PC-9 (cell line): ENCODE measurements at regions not wholly inside any gene's neighbourhood (a gene's known extent, or its start where the extent isn't known, plus 50 kb on each side); places are given as distances from the start of the nearest gene placed in this dataset.

Experiments
- BruUV-seq: library from RNA; stranded (reverse); fragments of 400-500 nt; replicated peaks from 2 replicates; lab custom pipeline; 2021; lab: Mats Ljungman, UMichigan
- CTCF ChIA-PET: fragments of 300-600 bp; sonication (Branson Sonifier 250); formaldehyde crosslinking; loops from one replicate; lab custom pipeline; 2022; ENCODE audit warnings: antibody characterized with exemption; lab: Charles Lee
- POLR2A ChIA-PET: fragments of 300-600 bp; sonication (Branson Sonifier 250); formaldehyde crosslinking; loops from one replicate; lab custom pipeline; 2022; ENCODE audit warnings: antibody characterized with exemption; ENCODE audit not compliant: unreplicated experiment; lab: Charles Lee
- DNase-seq, 2 experiments: peaks; one replicate each; pipeline versions ENCODE4 v3.0.0 to v3.0.0-alpha.2; 2015 to 2022; ENCODE audit warnings: mixed read lengths in 1 of 2
- H2AFZ ChIP-seq: fragments of 200-600 bp; sonication (generic); 2 replicates; pipeline ENCODE4 v1.8.1; 2017; ENCODE audit warnings: antibody characterized with exemption
- H3F3A ChIP-seq: fragments of 200-600 bp; sonication (generic); 2 replicates; pipeline ENCODE4 v1.8.1; 2017; ENCODE audit warnings: antibody characterized with exemption, mild to moderate bottlenecking, low read depth; ENCODE audit not compliant: insufficient read depth
- H3K27ac ChIP-seq: fragments of 200-600 bp; sonication (generic); 2 replicates; pipeline ENCODE4 v1.6.1; 2016; ENCODE audit warnings: mixed run types
- H3K27me3 ChIP-seq: fragments of 200-600 bp; sonication (generic); 2 replicates; pipeline ENCODE4 v1.6.1; 2016; ENCODE audit warnings: low read depth, mixed run types; ENCODE audit not compliant: insufficient read depth
- H3K36me3 ChIP-seq: fragments of 200-600 bp; sonication (generic); 2 replicates; pipeline ENCODE4 v1.6.1; 2016; ENCODE audit warnings: low read depth, mixed run types
- H3K4me1 ChIP-seq: fragments of 200-600 bp; sonication (generic); replicated peaks from 2 replicates; pipeline ENCODE4 v1.6.1; 2016; ENCODE audit warnings: mixed run types; ENCODE audit not compliant: insufficient read depth
- H3K4me2 ChIP-seq: fragments of 200-600 bp; sonication (generic); 2 replicates; pipeline ENCODE4 v1.6.1; 2017; ENCODE audit warnings: mixed run types
- H3K4me3 ChIP-seq: fragments of 200-600 bp; sonication (generic); 2 replicates; pipeline ENCODE4 v1.6.1; 2016; ENCODE audit warnings: mixed run types
- H3K79me2 ChIP-seq: fragments of 200-600 bp; sonication (generic); 2 replicates; pipeline ENCODE4 v1.6.1; 2017; ENCODE audit warnings: low read depth, mixed run types
- H3K9me2 ChIP-seq: fragments of 200-600 bp; sonication (generic); 2 replicates; pipeline ENCODE4 v1.8.1; 2017; ENCODE audit warnings: mild to moderate bottlenecking; ENCODE audit not compliant: insufficient read depth
- H3K9me3 ChIP-seq: fragments of 200-600 bp; sonication (generic); 2 replicates; pipeline ENCODE4 v1.8.1; 2016; ENCODE audit warnings: low read depth; ENCODE audit not compliant: insufficient read depth
- H4K20me1 ChIP-seq: fragments of 200-600 bp; sonication (generic); 2 replicates; pipeline ENCODE4 v1.8.1; 2017; ENCODE audit not compliant: insufficient read depth
- EZH2 ChIP-seq: fragments of 200-600 bp; sonication (generic); IDR thresholded peaks from 2 replicates; pipeline ENCODE4 v1.8.0; 2017; ENCODE audit warnings: antibody characterized with exemption, low read depth
- intact Hi-C: fragments of 100-400 bp; cut with micrococcal nuclease; formaldehyde crosslinking; loops from one replicate; pipeline ENCODE4 v1.10.0; 2022; ENCODE audit not compliant: unreplicated experiment
- TF ChIP-seq, protein P1 (sequence below): fragments of 200-600 bp; sonication (generic); conservative IDR thresholded peaks from 2 replicates; pipeline ENCODE4 v1.6.1; 2017; ENCODE audit warnings: mixed run types, antibody characterized with exemption, mild to moderate bottlenecking, moderate library complexity

DNA sequence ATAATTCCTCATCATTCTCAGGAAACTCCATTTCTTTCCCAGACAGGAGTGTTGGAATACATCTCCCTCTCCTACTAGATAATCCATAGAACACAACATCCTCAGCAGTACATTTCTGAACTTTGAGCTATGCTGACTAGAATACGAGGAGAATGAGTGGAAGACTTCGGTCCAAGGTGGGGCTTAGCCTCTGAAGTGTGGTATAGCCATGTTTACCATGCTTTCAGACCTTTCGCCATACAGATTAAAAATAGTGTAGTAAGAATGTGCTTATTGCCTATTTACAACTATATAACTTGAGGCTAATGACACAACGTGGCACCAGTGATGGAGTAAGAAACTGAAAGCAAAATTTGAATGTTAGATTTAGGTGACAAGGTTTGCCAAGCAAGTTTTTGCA is 184.5 kb upstream of the KRR1 start:
- H3K4me1 ChIP-seq: no peaks in the 10 kb centered on the region
- H3K4me2 ChIP-seq: no peak overlapping the region
- no TSS peak for BruUV-seq
- H3K9me3 ChIP-seq: no peaks in the 10 kb centered on the region; the same call in 1 of the 2 replicates
- no peak overlapping the region for H2AFZ ChIP-seq
- intact Hi-C loops: no loop called here
- ChIA-PET POLR2A (no interaction called here), CTCF (no interaction called here)
- TF ChIP-seq EZH2: no peak
- TF ChIP-seq, protein P1, sequence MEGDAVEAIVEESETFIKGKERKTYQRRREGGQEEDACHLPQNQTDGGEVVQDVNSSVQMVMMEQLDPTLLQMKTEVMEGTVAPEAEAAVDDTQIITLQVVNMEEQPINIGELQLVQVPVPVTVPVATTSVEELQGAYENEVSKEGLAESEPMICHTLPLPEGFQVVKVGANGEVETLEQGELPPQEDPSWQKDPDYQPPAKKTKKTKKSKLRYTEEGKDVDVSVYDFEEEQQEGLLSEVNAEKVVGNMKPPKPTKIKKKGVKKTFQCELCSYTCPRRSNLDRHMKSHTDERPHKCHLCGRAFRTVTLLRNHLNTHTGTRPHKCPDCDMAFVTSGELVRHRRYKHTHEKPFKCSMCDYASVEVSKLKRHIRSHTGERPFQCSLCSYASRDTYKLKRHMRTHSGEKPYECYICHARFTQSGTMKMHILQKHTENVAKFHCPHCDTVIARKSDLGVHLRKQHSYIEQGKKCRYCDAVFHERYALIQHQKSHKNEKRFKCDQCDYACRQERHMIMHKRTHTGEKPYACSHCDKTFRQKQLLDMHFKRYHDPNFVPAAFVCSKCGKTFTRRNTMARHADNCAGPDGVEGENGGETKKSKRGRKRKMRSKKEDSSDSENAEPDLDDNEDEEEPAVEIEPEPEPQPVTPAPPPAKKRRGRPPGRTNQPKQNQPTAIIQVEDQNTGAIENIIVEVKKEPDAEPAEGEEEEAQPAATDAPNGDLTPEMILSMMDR: no peak
- H3K36me3 ChIP-seq: no peaks in the 10 kb centered on the region; the same call in 1 of the 2 replicates
- H3K27ac ChIP-seq: no peak overlapping the region
- H3F3A ChIP-seq: no peaks in the 10 kb centered on the region
- no peak for DNase-seq
- H3K9me2 ChIP-seq: 0 out of 2 replicates have a peak, but pooled peaks cover 2% of the 10 kb centered on the region
- H3K27me3 ChIP-seq: no peaks in the 10 kb centered on the region
- no peak overlapping the region for H3K4me3 ChIP-seq
- no peaks in the 10 kb centered on the region for H4K20me1 ChIP-seq
- no peaks in the 10 kb centered on the region for H3K79me2 ChIP-seq

- Histone ChIP-seq H3K4me1 (no peaks in the 10 kb centered on the region), H4K20me1 (no peaks in the 10 kb centered on the region), H3K4me2 (no peak overlapping the region), H2AFZ (no peak overlapping the region), H3K36me3 (no peaks in the 10 kb centered on the region; the same call in 1 of the 2 replicates), H3K79me2 (no peaks in the 10 kb centered on the region), H3F3A (no peaks in the 10 kb centered on the region), H3K9me3 (no peaks in the 10 kb centered on the region; the same call in none of the 2 replicates), H3K9me2 (no peaks in the 10 kb centered on the region), H3K4me3 (no peak overlapping the region), H3K27ac (no peak overlapping the region), H3K27me3 (no peaks in the 10 kb centered on the region)
- BruUV-seq: no TSS peak
- intact Hi-C loops: no loop called here
- CTCF ChIA-PET: no interaction called here
- POLR2A ChIA-PET: no interaction called here
- no peak for DNase-seq
- TF ChIP-seq, protein P1: no peak
- TF ChIP-seq EZH2: no peak
Observed at GRCh38 chr12:75694534-75695268, 183.3 kb upstream of the KRR1 start.

GRCh38 chr12:75692876-75693275 is 181.5 kb upstream of the KRR1 start:
- POLR2A ChIA-PET: no interaction called here
- Histone ChIP-seq H3K4me3 (no peak overlapping the region), H3K36me3 (no peaks in the 10 kb centered on the region; the same call in 1 of the 2 replicates), H3K4me1 (no peaks in the 10 kb centered on the region), H4K20me1 (no peaks in the 10 kb centered on the region), H3K79me2 (no peaks in the 10 kb centered on the region), H3K4me2 (no peak overlapping the region), H3K9me2 (no peaks in the 10 kb centered on the region), H3K27ac (no peak overlapping the region), H2AFZ (no peak overlapping the region), H3K9me3 (no peaks in the 10 kb centered on the region; the same call in none of the 2 replicates), H3K27me3 (no peaks in the 10 kb centered on the region), H3F3A (no peaks in the 10 kb centered on the region)
- CTCF ChIA-PET: no interaction called here
- DNase-seq: no peak
- intact Hi-C loops: no loop called here
- no TSS peak for BruUV-seq
- TF ChIP-seq, protein P1: no peak
- no peak for TF ChIP-seq EZH2
